Adrenal gland (tissue), 5 donors: ENCODE measurements at regions not wholly inside any gene's neighbourhood (a gene's known extent, or its start where the extent isn't known, plus 50 kb on each side); places are given as distances from the start of the nearest gene placed in this dataset.

Experiments used
- CTCF ChIP-seq, 6 experiments: fragments of 450-650 bp in 4 of 6; fragments of 200-600 bp in 2 of 6; sonication (generic) in 1 of 6; IDR thresholded peaks; 1 replicate in 5 of 6; 2 replicates in 1 of 6; pipeline versions ENCODE4 v1.5.1 to v1.8.0; 2016 to 2021; ENCODE audit warnings: antibody characterized with exemption in 6 of 6, mild to moderate bottlenecking in 2 of 6, moderate library complexity in 1 of 6
- POLR2A ChIP-seq, 2 donors: fragments of 450-650 bp; IDR thresholded peaks; one replicate each; pipeline ENCODE4 v1.6.1; 2017; ENCODE audit warnings: antibody characterized with exemption in 2 of 2, mild to moderate bottlenecking in 2 of 2, moderate library complexity in 1 of 2
- donor health status: DM: no; HTN: no; CAD: no.

DNA sequence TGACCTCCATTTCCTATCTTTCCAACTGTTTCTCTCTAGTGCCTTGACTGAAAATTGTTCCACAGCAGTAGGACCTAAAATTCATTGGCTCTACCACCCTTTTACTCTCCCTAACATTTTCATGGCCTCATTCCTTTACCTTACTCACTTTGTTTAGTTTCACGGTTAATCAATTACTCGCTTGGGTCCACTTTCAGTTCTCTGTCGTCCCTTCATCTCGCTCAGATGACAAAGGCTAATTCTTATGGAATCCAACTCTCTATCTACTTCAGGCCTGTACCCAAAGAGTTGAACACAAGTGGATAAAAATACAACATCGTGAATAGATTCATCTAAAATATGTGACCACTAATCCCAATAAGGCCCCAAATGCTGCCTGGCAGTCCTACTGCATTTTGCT, 85.9 kb upstream of the ADO start:
- TF ChIP-seq CTCF (IDR thresholded peaks at IDR 0.05) (no peak), POLR2A (IDR thresholded peaks at IDR 0.05) (no peak)
